ENCODE measurements at regions not wholly inside any gene's neighbourhood (a gene's known extent, or its start where the extent isn't known, plus 50 kb on each side); places are given as distances from the start of the nearest gene placed in this dataset.

DNA sequence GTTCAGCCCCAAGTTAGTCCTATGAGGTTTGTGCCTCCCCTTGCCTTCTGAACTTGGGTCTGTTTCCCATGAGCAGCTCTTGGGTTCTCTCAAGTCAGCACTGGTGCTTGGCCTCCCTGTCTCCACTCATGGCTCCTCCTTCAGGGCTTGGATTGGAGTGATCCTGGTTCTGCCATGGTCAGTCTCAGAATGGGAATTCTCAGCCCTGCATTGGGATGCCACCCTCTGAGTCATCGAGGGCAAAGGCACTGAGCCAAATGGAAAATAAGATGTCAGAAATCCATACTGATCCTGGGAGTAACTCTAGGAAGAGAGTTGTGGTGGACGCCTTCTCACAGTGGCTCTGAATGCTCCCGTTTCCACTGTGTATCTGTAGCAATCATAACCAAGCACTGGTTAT lies 233.4 kb upstream of the HABP2 start:
- no peaks in the 10 kb centered on the region for H3K9me3 Mint-ChIP-seq

More for the DNA sequence above, 233.4 kb upstream of the HABP2 start:
- H3K79me2 ChIP-seq (replicated peaks; ENCODE audit: insufficient read depth) = no peaks in the 10 kb centered on the region
- no peak overlapping the region for H3K27ac ChIP-seq (ENCODE audit: low read depth)
- H3K27me3 ChIP-seq (ENCODE audit: insufficient read depth) = no peaks in the 10 kb centered on the region
- no peak for DNase-seq (ENCODE audit: low spot score)
- H3K4me2 ChIP-seq = no peak overlapping the region
- H3K4me1 ChIP-seq (ENCODE audit: insufficient read depth) = no peaks in the 10 kb centered on the region
- H2AFZ ChIP-seq = no peak overlapping the region
- H4K20me1 ChIP-seq (replicated peaks; ENCODE audit: insufficient read depth) = no peaks in the 10 kb centered on the region
- TF ChIP-seq NANOG (IDR thresholded peaks at IDR 0.05; ENCODE audit: borderline replicate concordance) = no peak
- TF ChIP-seq, protein P1, sequence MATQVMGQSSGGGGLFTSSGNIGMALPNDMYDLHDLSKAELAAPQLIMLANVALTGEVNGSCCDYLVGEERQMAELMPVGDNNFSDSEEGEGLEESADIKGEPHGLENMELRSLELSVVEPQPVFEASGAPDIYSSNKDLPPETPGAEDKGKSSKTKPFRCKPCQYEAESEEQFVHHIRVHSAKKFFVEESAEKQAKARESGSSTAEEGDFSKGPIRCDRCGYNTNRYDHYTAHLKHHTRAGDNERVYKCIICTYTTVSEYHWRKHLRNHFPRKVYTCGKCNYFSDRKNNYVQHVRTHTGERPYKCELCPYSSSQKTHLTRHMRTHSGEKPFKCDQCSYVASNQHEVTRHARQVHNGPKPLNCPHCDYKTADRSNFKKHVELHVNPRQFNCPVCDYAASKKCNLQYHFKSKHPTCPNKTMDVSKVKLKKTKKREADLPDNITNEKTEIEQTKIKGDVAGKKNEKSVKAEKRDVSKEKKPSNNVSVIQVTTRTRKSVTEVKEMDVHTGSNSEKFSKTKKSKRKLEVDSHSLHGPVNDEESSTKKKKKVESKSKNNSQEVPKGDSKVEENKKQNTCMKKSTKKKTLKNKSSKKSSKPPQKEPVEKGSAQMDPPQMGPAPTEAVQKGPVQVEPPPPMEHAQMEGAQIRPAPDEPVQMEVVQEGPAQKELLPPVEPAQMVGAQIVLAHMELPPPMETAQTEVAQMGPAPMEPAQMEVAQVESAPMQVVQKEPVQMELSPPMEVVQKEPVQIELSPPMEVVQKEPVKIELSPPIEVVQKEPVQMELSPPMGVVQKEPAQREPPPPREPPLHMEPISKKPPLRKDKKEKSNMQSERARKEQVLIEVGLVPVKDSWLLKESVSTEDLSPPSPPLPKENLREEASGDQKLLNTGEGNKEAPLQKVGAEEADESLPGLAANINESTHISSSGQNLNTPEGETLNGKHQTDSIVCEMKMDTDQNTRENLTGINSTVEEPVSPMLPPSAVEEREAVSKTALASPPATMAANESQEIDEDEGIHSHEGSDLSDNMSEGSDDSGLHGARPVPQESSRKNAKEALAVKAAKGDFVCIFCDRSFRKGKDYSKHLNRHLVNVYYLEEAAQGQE (IDR thresholded peaks at IDR 0.05; ENCODE audit: unreplicated experiment) = no peak
- TF ChIP-seq, protein P2, sequence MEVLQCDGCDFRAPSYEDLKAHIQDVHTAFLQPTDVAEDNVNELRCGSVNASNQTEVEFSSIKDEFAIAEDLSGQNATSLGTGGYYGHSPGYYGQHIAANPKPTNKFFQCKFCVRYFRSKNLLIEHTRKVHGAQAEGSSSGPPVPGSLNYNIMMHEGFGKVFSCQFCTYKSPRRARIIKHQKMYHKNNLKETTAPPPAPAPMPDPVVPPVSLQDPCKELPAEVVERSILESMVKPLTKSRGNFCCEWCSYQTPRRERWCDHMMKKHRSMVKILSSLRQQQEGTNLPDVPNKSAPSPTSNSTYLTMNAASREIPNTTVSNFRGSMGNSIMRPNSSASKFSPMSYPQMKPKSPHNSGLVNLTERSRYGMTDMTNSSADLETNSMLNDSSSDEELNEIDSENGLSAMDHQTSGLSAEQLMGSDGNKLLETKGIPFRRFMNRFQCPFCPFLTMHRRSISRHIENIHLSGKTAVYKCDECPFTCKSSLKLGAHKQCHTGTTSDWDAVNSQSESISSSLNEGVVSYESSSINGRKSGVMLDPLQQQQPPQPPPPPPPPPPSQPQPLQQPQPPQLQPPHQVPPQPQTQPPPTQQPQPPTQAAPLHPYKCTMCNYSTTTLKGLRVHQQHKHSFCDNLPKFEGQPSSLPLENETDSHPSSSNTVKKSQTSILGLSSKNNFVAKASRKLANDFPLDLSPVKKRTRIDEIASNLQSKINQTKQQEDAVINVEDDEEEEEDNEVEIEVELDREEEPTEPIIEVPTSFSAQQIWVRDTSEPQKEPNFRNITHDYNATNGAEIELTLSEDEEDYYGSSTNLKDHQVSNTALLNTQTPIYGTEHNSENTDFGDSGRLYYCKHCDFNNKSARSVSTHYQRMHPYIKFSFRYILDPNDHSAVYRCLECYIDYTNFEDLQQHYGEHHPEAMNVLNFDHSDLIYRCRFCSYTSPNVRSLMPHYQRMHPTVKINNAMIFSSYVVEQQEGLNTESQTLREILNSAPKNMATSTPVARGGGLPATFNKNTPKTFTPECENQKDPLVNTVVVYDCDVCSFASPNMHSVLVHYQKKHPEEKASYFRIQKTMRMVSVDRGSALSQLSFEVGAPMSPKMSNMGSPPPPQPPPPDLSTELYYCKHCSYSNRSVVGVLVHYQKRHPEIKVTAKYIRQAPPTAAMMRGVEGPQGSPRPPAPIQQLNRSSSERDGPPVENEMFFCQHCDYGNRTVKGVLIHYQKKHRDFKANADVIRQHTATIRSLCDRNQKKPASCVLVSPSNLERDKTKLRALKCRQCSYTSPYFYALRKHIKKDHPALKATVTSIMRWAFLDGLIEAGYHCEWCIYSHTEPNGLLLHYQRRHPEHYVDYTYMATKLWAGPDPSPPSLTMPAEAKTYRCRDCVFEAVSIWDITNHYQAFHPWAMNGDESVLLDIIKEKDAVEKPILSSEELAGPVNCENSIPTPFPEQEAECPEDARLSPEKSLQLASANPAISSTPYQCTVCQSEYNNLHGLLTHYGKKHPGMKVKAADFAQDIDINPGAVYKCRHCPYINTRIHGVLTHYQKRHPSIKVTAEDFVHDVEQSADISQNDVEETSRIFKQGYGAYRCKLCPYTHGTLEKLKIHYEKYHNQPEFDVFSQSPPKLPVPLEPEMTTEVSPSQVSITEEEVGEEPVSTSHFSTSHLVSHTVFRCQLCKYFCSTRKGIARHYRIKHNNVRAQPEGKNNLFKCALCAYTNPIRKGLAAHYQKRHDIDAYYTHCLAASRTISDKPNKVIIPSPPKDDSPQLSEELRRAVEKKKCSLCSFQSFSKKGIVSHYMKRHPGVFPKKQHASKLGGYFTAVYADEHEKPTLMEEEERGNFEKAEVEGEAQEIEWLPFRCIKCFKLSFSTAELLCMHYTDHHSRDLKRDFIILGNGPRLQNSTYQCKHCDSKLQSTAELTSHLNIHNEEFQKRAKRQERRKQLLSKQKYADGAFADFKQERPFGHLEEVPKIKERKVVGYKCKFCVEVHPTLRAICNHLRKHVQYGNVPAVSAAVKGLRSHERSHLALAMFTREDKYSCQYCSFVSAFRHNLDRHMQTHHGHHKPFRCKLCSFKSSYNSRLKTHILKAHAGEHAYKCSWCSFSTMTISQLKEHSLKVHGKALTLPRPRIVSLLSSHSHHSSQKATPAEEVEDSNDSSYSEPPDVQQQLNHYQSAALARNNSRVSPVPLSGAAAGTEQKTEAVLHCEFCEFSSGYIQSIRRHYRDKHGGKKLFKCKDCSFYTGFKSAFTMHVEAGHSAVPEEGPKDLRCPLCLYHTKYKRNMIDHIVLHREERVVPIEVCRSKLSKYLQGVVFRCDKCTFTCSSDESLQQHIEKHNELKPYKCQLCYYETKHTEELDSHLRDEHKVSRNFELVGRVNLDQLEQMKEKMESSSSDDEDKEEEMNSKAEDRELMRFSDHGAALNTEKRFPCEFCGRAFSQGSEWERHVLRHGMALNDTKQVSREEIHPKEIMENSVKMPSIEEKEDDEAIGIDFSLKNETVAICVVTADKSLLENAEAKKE (CRISPR knock-in tag; IDR thresholded peaks at IDR 0.05) = no peak
- no peak for TF ChIP-seq CREB1 (CRISPR knock-in tag; IDR thresholded peaks at IDR 0.05; ENCODE audit: low read depth)
- TF ChIP-seq STAT1 (IDR thresholded peaks at IDR 0.05; ENCODE audit: unreplicated experiment) = no peak
- TF ChIP-seq EZH2phosphoT487 (IDR thresholded peaks at IDR 0.05; ENCODE audit: unreplicated experiment) = no peak
- TF ChIP-seq, protein P3, sequence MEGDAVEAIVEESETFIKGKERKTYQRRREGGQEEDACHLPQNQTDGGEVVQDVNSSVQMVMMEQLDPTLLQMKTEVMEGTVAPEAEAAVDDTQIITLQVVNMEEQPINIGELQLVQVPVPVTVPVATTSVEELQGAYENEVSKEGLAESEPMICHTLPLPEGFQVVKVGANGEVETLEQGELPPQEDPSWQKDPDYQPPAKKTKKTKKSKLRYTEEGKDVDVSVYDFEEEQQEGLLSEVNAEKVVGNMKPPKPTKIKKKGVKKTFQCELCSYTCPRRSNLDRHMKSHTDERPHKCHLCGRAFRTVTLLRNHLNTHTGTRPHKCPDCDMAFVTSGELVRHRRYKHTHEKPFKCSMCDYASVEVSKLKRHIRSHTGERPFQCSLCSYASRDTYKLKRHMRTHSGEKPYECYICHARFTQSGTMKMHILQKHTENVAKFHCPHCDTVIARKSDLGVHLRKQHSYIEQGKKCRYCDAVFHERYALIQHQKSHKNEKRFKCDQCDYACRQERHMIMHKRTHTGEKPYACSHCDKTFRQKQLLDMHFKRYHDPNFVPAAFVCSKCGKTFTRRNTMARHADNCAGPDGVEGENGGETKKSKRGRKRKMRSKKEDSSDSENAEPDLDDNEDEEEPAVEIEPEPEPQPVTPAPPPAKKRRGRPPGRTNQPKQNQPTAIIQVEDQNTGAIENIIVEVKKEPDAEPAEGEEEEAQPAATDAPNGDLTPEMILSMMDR (conservative IDR thresholded peaks at IDR 0.05; ENCODE audit: low read depth in 2 of 2) = no peak
- no peak for TF ChIP-seq ZNF114 (CRISPR knock-in tag; IDR thresholded peaks at IDR 0.05)
- no peak for TF ChIP-seq EZH2 (IDR thresholded peaks at IDR 0.05; ENCODE audit: low read depth, unreplicated experiment)
- TF ChIP-seq ZNF331 (CRISPR knock-in tag; IDR thresholded peaks at IDR 0.05; ENCODE audit: low read depth) = no peak
- TF ChIP-seq JUNB (IDR thresholded peaks at IDR 0.05; ENCODE audit: unreplicated experiment) = no peak
- TF ChIP-seq POLR2AphosphoS5 (IDR thresholded peaks at IDR 0.05; ENCODE audit: low read depth) = no peak
- TF ChIP-seq, protein P4, sequence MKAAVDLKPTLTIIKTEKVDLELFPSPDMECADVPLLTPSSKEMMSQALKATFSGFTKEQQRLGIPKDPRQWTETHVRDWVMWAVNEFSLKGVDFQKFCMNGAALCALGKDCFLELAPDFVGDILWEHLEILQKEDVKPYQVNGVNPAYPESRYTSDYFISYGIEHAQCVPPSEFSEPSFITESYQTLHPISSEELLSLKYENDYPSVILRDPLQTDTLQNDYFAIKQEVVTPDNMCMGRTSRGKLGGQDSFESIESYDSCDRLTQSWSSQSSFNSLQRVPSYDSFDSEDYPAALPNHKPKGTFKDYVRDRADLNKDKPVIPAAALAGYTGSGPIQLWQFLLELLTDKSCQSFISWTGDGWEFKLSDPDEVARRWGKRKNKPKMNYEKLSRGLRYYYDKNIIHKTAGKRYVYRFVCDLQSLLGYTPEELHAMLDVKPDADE (IDR thresholded peaks at IDR 0.05) = no peak
- no peaks in the 10 kb centered on the region; the same call in 1 of the 2 replicates for H3K36me3 ChIP-seq (ENCODE audit: insufficient read depth)
- Mint-ChIP-seq H3K4me1 (peaks cover 5% of the 10 kb centered on the region; the same call in 1 of the 3 replicates), H3K4me3 (no peak overlapping the region), H3K36me3 (ENCODE audit: low read depth) (no peaks in the 10 kb centered on the region), H3K27me3 (ENCODE audit: insufficient read depth, low read depth, poor library complexity) (peaks cover 3% of the 10 kb centered on the region), H3K27ac (no peak overlapping the region)
- no peaks in the 10 kb centered on the region for H3K9me2 ChIP-seq (ENCODE audit: insufficient read depth)
- H3F3A ChIP-seq (replicated peaks; ENCODE audit: low read depth) = no peaks in the 10 kb centered on the region
- ATAC-seq = no peak
- H3K4me3 ChIP-seq = no peak overlapping the region
